GM23248 (cell line): ENCODE measurements at regions not wholly inside any gene's neighbourhood (a gene's known extent, or its start where the extent isn't known, plus 50 kb on each side); places are given as distances from the start of the nearest gene placed in this dataset.

Experiments
- EZH2 ChIP-seq: fragments of 200-600 bp; sonication (generic); IDR thresholded peaks from 2 replicates; pipeline ENCODE4 v1.6.1; 2018; ENCODE audit warnings: antibody characterized with exemption, mild to moderate bottlenecking; ENCODE audit not compliant: insufficient read depth, poor library complexity, severe bottlenecking
- EZH2phosphoT487 ChIP-seq: fragments of 200-600 bp; sonication (generic); IDR thresholded peaks from 2 replicates; pipeline ENCODE4 v1.6.1; 2018; ENCODE audit warnings: antibody characterized with exemption, moderate library complexity, mild to moderate bottlenecking, low read depth; ENCODE audit not compliant: insufficient read depth

- TF ChIP-seq EZH2 = no peak
- TF ChIP-seq EZH2phosphoT487 = no peak
Measured at GRCh38 chr18:45482286-45482685, 133.0 kb upstream of the SLC14A2 start.
